ENCODE measurements at regions not wholly inside any gene's neighbourhood (a gene's known extent, or its start where the extent isn't known, plus 50 kb on each side); places are given as distances from the start of the nearest gene placed in this dataset.

GRCh38 chr17:77281122-77281903, 140.5 kb downstream of the SEC14L1 start (continued):
- TF ChIP-seq ZIK1 (CRISPR knock-in tag; IDR thresholded peaks at IDR 0.05; ENCODE audit: borderline replicate concordance, low read depth) = peak; percentile 93
- TF ChIP-seq JDP2 (CRISPR knock-in tag; IDR thresholded peaks at IDR 0.05; ENCODE audit: borderline replicate concordance) = no peak
- no peak for TF ChIP-seq TRAFD1 (CRISPR knock-in tag; IDR thresholded peaks at IDR 0.05; ENCODE audit: borderline replicate concordance)
- TF ChIP-seq ZNF547 (CRISPR knock-in tag; IDR thresholded peaks at IDR 0.05) = peak; percentile 95
- peak; percentile 69; the same call in 1 of the 2 replicates for TF ChIP-seq ZNF691 (CRISPR knock-in tag; IDR thresholded peaks at IDR 0.05; ENCODE audit: borderline replicate concordance, low read depth)
- no peak for TF ChIP-seq TBL1XR1 (IDR thresholded peaks at IDR 0.05; ENCODE audit: borderline replicate concordance, low read length, partially characterized antibody)
- TF ChIP-seq BATF2 (CRISPR knock-in tag; IDR thresholded peaks at IDR 0.05) = 0 out of 2 replicates have a peak, but pooled peaks have one; percentile 44
- no peak for TF ChIP-seq ZSCAN5A (CRISPR knock-in tag; IDR thresholded peaks at IDR 0.05; ENCODE audit: borderline replicate concordance)
- no peak for TF ChIP-seq TARDBP (CRISPR knock-in tag; IDR thresholded peaks at IDR 0.05)
- no peak for TF ChIP-seq HCFC1 (IDR thresholded peaks at IDR 0.05; ENCODE audit: low read depth, low read length)
- TF ChIP-seq ZXDC (CRISPR knock-in tag; IDR thresholded peaks at IDR 0.05) = no peak
- peak; percentile 88 for TF ChIP-seq TBX2 (CRISPR knock-in tag; IDR thresholded peaks at IDR 0.05; ENCODE audit: borderline replicate concordance)
- TF ChIP-seq SP140L (CRISPR knock-in tag; IDR thresholded peaks at IDR 0.05; ENCODE audit: borderline replicate concordance) = no peak
- no peak for TF ChIP-seq RNF219 (CRISPR knock-in tag; IDR thresholded peaks at IDR 0.05)
- TF ChIP-seq ZNF501 (CRISPR knock-in tag; IDR thresholded peaks at IDR 0.05) = peak; percentile 73; the same call in 1 of the 2 replicates
- TF ChIP-seq TP53 (CRISPR knock-in tag; conservative IDR thresholded peaks at IDR 0.05) = no peak
- TF ChIP-seq CBX1 (IDR thresholded peaks at IDR 0.05; ENCODE audit: low read depth) = peak; percentile 20
- no peak for TF ChIP-seq NFIC (IDR thresholded peaks at IDR 0.05; ENCODE audit: low read length)

Measured in HepG2 (cell line).